Stomach (tissue), 8 donors: ENCODE measurements at regions not wholly inside any gene's neighbourhood (a gene's known extent, or its start where the extent isn't known, plus 50 kb on each side); places are given as distances from the start of the nearest gene placed in this dataset.

Source experiments
- DNase-seq, 2 donors: peaks; one replicate each; pipeline versions ENCODE4 v3.0.0 to v3.0.0-alpha.2; 2013 to 2019
- H3K27ac ChIP-seq, 5 donors: fragments of 200-600 bp in 4 of 5; sonication (generic) in 4 of 5; one replicate each; pipeline ENCODE4 v1.5.1; 2013 to 2019; ENCODE audit warnings: mild to moderate bottlenecking in 1 of 5, moderate library complexity in 1 of 5
- H3K27me3 ChIP-seq, 3 donors: fragments of 200-600 bp; sonication (generic); one replicate each; pipeline ENCODE4 v1.5.1; 2017 to 2019; ENCODE audit warnings: mixed run types in 1 of 3
- H3K36me3 ChIP-seq, 4 donors: fragments of 200-600 bp; sonication (generic); 1 replicate in 3 of 4; 2 replicates in 1 of 4; pipeline ENCODE4 v1.5.1; 2016 to 2019
- H3K4me1 ChIP-seq, 4 donors: fragments of 200-600 bp; sonication (generic); one replicate each; pipeline ENCODE4 v1.5.1; 2016 to 2019
- H3K4me3 ChIP-seq, 4 donors: fragments of 200-600 bp; sonication (generic) in 3 of 4; one replicate each; pipeline ENCODE4 v1.5.1; 2016 to 2019; ENCODE audit warnings: mild to moderate bottlenecking in 1 of 4
- H3K9me3 ChIP-seq, 4 donors: fragments of 200-600 bp; sonication (generic); one replicate each; pipeline ENCODE4 v1.5.1; 2016 to 2019
- CTCF ChIP-seq, 7 experiments: fragments of 450-650 bp in 4 of 7; fragments of 200-600 bp in 3 of 7; sonication (generic) in 3 of 7; IDR thresholded peaks; one replicate each; pipeline ENCODE4 v1.5.1; 2016 to 2019; ENCODE audit warnings: antibody characterized with exemption in 7 of 7, control low read depth in 2 of 7, mild to moderate bottlenecking in 1 of 7
- EP300 ChIP-seq: sonication (generic); formaldehyde crosslinking; IDR thresholded peaks from one replicate; pipeline ENCODE4 v1.6.1; 2017; ENCODE audit warnings: antibody characterized with exemption
- POLR2A ChIP-seq, 4 donors: fragments of 450-650 bp; IDR thresholded peaks; one replicate each; pipeline ENCODE4 v1.6.1; 2016; ENCODE audit warnings: antibody characterized with exemption in 4 of 4, control low read depth in 2 of 4, mild to moderate bottlenecking in 1 of 4, moderate library complexity in 1 of 4
- POLR2AphosphoS5 ChIP-seq, 3 donors: sonication (generic); formaldehyde crosslinking; IDR thresholded peaks; one replicate each; pipeline ENCODE4 v1.6.1; 2016; ENCODE audit warnings: antibody characterized with exemption in 3 of 3
- WGBS, 5 donors: extraction: QIAGEN DNeasy Blood & Tissue Kit in 3 of 5; methylation state at CpG; one replicate each; pipeline versions ENCODE4 v1.1.5 to v1.1.7; 2013 to 2018; 5-methylcytosine and 5-hydroxymethylcytosine counted together
- intact Hi-C: fragments of 100-400 bp; cut with DNase I; formaldehyde crosslinking; loops from one replicate; pipeline ENCODE4 v1.15.1; 2023; ENCODE audit warnings: low total_unique reads
- donor health status: healthy with polysubstance abuse.
- donor health status: Bipolar disorder and iron deficiency.
- donor health status: healthy.

GRCh38 chr2:65999796-66000195 is 435.1 kb upstream of the MEIS1 start:
- Histone ChIP-seq H3K9me3 (no peaks in the 10 kb centered on the region), H3K4me3 (no peak overlapping the region), H3K4me1 (no peaks in the 10 kb centered on the region), H3K27ac (no peak overlapping the region), H3K27me3 (no peaks in the 10 kb centered on the region), H3K36me3 (no peaks in the 10 kb centered on the region)
- intact Hi-C loops: no loop called here
- no peak for DNase-seq
- TF ChIP-seq CTCF (IDR thresholded peaks at IDR 0.05) (no peak), EP300 (no peak), POLR2A (IDR thresholded peaks at IDR 0.05) (no peak), POLR2AphosphoS5 (IDR thresholded peaks at IDR 0.05) (no peak)
- WGBS, 5 donors: 20 to 74% (median 44%) methylated on average over 2 of the region's 2 CpGs

DNA sequence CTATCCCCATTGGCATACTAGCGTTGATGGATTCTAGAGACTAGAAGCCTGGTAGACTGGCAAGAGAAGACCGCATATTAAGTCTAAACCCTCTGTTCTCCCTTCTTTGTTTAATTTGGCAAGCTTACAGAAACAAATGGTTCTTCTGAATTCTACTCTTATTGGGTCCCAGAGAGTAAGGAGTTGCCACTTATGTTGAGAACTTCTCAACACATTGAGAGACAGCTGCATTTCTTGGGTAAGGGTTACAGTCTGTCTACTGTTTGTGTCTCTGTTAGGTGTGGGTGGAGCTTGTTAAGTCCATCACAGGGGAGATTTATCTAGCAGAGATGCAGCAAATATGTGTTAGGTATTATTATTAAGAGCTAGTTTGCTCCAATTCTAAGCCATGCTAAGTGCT is 435.8 kb upstream of the MEIS1 start:
- Histone ChIP-seq H3K4me3 (no peak overlapping the region), H3K27ac (no peak overlapping the region), H3K36me3 (no peaks in the 10 kb centered on the region), H3K27me3 (no peaks in the 10 kb centered on the region), H3K4me1 (no peaks in the 10 kb centered on the region), H3K9me3 (no peaks in the 10 kb centered on the region)
- no peak for DNase-seq
- TF ChIP-seq POLR2A (IDR thresholded peaks at IDR 0.05): no peak
- TF ChIP-seq CTCF (IDR thresholded peaks at IDR 0.05): no peak
- TF ChIP-seq EP300: no peak
- whole genome bisulfite sequencing, 5 donors: 75 to 91% (median 80%) methylated on average over 2 of the region's 2 CpGs
- intact Hi-C loops: no loop called here

DNA sequence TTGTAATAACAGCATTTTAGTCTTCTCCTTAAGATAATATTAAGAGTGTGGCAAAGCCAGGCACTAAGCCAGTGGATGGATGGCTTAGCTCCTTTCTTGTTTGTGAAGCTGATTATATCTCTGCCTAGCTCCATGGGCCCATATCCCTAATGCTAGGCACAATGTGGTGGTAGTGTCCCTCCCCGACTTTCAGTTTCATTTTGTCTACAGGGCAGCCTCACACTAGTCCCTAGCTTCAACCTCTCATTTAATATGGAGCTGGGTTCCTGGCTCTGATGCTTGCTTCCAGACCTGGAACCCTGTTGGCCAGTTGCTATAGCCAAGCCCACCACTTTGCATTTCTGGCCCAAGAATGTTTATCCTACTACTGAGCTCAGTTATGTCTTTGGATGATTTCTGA is 437.0 kb upstream of the MEIS1 start:
- Histone ChIP-seq H3K4me3 (no peak overlapping the region), H3K9me3 (no peaks in the 10 kb centered on the region), H3K36me3 (no peaks in the 10 kb centered on the region), H3K4me1 (no peaks in the 10 kb centered on the region), H3K27me3 (no peaks in the 10 kb centered on the region), H3K27ac (no peak overlapping the region)
- WGBS, 5 donors: 0 to 90% (median 55%) methylated on average over 1 of the region's 1 CpG
- no peak for TF ChIP-seq POLR2AphosphoS5 (IDR thresholded peaks at IDR 0.05)
- no peak for TF ChIP-seq CTCF (IDR thresholded peaks at IDR 0.05)
- no peak for TF ChIP-seq POLR2A (IDR thresholded peaks at IDR 0.05)
- no peak for TF ChIP-seq EP300
- DNase-seq: no peak
- intact Hi-C loops: no loop called here

GRCh38 chr2:65992198-65992554 is 442.7 kb upstream of the MEIS1 start:
- Histone ChIP-seq H3K9me3 (peaks cover 0 to 9% (median 3%) of the 10 kb centered on the region in 4 donors), H3K27ac (no peak overlapping the region), H3K27me3 (no peaks in the 10 kb centered on the region), H3K4me3 (no peak overlapping the region), H3K4me1 (no peaks in the 10 kb centered on the region), H3K36me3 (no peaks in the 10 kb centered on the region)
- intact Hi-C loops: no loop called here
- TF ChIP-seq POLR2AphosphoS5 (IDR thresholded peaks at IDR 0.05) (no peak), CTCF (IDR thresholded peaks at IDR 0.05) (no peak), EP300 (no peak), POLR2A (IDR thresholded peaks at IDR 0.05) (no peak)
- no peak for DNase-seq
- 50 to 67% (median 64%) methylated on average over 4 of the region's 4 CpGs for WGBS, 5 donors
